Lower leg skin (tissue), 3 donors: ENCODE measurements at regions not wholly inside any gene's neighbourhood (a gene's known extent, or its start where the extent isn't known, plus 50 kb on each side); places are given as distances from the start of the nearest gene placed in this dataset.

Experiments
- POLR2A ChIP-seq, 2 donors: fragments of 450-650 bp; IDR thresholded peaks; one replicate each; pipeline ENCODE4 v1.6.1; 2016 to 2017; ENCODE audit warnings: antibody characterized with exemption in 2 of 2, mild to moderate bottlenecking in 1 of 2, moderate library complexity in 1 of 2
- TF ChIP-seq, protein P1 (sequence below), 3 donors: fragments of 450-650 bp; IDR thresholded peaks; one replicate each; pipeline ENCODE4 v1.5.1; 2016; ENCODE audit warnings: antibody characterized with exemption in 3 of 3, mild to moderate bottlenecking in 3 of 3, moderate library complexity in 2 of 3

GRCh38 chr17:34511931-34512330, 67.5 kb upstream of the TMEM132E start:
- TF ChIP-seq, protein P1, sequence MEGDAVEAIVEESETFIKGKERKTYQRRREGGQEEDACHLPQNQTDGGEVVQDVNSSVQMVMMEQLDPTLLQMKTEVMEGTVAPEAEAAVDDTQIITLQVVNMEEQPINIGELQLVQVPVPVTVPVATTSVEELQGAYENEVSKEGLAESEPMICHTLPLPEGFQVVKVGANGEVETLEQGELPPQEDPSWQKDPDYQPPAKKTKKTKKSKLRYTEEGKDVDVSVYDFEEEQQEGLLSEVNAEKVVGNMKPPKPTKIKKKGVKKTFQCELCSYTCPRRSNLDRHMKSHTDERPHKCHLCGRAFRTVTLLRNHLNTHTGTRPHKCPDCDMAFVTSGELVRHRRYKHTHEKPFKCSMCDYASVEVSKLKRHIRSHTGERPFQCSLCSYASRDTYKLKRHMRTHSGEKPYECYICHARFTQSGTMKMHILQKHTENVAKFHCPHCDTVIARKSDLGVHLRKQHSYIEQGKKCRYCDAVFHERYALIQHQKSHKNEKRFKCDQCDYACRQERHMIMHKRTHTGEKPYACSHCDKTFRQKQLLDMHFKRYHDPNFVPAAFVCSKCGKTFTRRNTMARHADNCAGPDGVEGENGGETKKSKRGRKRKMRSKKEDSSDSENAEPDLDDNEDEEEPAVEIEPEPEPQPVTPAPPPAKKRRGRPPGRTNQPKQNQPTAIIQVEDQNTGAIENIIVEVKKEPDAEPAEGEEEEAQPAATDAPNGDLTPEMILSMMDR (IDR thresholded peaks at IDR 0.05), result no peak
- no peak for TF ChIP-seq POLR2A (IDR thresholded peaks at IDR 0.05)
